ENCODE measurements at regions not wholly inside any gene's neighbourhood (a gene's known extent, or its start where the extent isn't known, plus 50 kb on each side); places are given as distances from the start of the nearest gene placed in this dataset.

GRCh38 chr4:136277741-136278140, 1254.6 kb downstream of the PCDH18 start:
- TF ChIP-seq EZH2 (IDR thresholded peaks at IDR 0.05) (no peak), CTCF (IDR thresholded peaks at IDR 0.05) (no peak)
